ENCODE measurements at regions not wholly inside any gene's neighbourhood (a gene's known extent, or its start where the extent isn't known, plus 50 kb on each side); places are given as distances from the start of the nearest gene placed in this dataset.

- in situ Hi-C loops (cut with HindIII; ENCODE audit: low pct_ligation_motif_present, low sequenced_read_pairs), result no loop called here
- DNase-seq, result no peak
These were observed 153.4 kb upstream of the LRFN2 start for GRCh38 chr6:40740518-40740917.

GRCh38 chr6:40738551-40739193 lies 151.5 kb upstream of the LRFN2 start:
- no peaks in the 10 kb centered on the region for H3K36me3 ChIP-seq (replicated peaks)
- DNase-seq, result no peak
- in situ Hi-C loops (cut with HindIII; ENCODE audit: low pct_ligation_motif_present, low sequenced_read_pairs), result no loop called here
- H3K4me3 ChIP-seq (ENCODE audit: low read depth, low read length), result no peak overlapping the region
- no peak overlapping the region for H3K27ac ChIP-seq
- no peaks in the 10 kb centered on the region for H3K27me3 ChIP-seq (replicated peaks)
- TF ChIP-seq, protein P1, sequence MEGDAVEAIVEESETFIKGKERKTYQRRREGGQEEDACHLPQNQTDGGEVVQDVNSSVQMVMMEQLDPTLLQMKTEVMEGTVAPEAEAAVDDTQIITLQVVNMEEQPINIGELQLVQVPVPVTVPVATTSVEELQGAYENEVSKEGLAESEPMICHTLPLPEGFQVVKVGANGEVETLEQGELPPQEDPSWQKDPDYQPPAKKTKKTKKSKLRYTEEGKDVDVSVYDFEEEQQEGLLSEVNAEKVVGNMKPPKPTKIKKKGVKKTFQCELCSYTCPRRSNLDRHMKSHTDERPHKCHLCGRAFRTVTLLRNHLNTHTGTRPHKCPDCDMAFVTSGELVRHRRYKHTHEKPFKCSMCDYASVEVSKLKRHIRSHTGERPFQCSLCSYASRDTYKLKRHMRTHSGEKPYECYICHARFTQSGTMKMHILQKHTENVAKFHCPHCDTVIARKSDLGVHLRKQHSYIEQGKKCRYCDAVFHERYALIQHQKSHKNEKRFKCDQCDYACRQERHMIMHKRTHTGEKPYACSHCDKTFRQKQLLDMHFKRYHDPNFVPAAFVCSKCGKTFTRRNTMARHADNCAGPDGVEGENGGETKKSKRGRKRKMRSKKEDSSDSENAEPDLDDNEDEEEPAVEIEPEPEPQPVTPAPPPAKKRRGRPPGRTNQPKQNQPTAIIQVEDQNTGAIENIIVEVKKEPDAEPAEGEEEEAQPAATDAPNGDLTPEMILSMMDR (IDR thresholded peaks at IDR 0.05; ENCODE audit: low read depth, low read length, missing control alignments), result no peak

More at GRCh38 chr6:40740518-40740917, 153.4 kb upstream of the LRFN2 start:
- no peak overlapping the region for H3K4me3 ChIP-seq (ENCODE audit: low read depth, low read length)
- TF ChIP-seq, protein P1 (IDR thresholded peaks at IDR 0.05; ENCODE audit: low read depth, low read length, missing control alignments), result no peak
- H3K27ac ChIP-seq, result no peak overlapping the region
- no peaks in the 10 kb centered on the region for H3K27me3 ChIP-seq (replicated peaks)
- no peaks in the 10 kb centered on the region for H3K36me3 ChIP-seq (replicated peaks)

DNA sequence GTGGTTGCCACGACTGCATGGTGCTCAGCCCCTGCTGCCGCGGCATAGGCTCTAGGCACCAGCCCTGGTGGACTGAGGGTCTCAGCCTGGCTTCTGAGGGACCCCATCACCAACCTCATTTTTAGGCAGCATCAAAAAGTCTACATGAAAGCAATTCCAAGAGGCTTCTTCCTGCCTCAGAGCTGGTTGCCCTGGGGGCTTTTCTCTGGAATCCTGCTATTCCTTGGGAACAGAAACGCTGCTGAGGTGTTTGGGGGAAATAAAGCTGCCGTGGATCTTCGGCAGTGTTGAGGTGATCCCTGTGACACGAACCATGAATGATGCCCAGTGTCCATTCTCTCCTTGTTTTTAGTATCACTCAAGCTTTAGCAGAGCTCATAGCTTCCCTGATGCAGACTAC lies 148.4 kb upstream of the LRFN2 start:
- in situ Hi-C loops (cut with HindIII; ENCODE audit: low pct_ligation_motif_present, low sequenced_read_pairs), result no loop called here

GRCh38 chr6:40735121-40735520 lies 148.0 kb upstream of the LRFN2 start:
- in situ Hi-C loops (cut with HindIII; ENCODE audit: low pct_ligation_motif_present, low sequenced_read_pairs), result no loop called here
- Histone ChIP-seq H3K4me3 (ENCODE audit: low read depth, low read length) (no peak overlapping the region), H3K27me3 (replicated peaks) (no peaks in the 10 kb centered on the region), H3K36me3 (replicated peaks) (no peaks in the 10 kb centered on the region), H3K27ac (no peak overlapping the region)
- DNase-seq, result no peak
- TF ChIP-seq, protein P1 (IDR thresholded peaks at IDR 0.05; ENCODE audit: low read depth, low read length, missing control alignments), result no peak

More for the DNA sequence above, 148.4 kb upstream of the LRFN2 start:
- H3K36me3 ChIP-seq (replicated peaks), result no peaks in the 10 kb centered on the region
- no peak overlapping the region for H3K27ac ChIP-seq
- H3K27me3 ChIP-seq (replicated peaks), result no peaks in the 10 kb centered on the region
- no peak overlapping the region for H3K4me3 ChIP-seq (ENCODE audit: low read depth, low read length)
- DNase-seq, result no peak
- TF ChIP-seq, protein P1 (IDR thresholded peaks at IDR 0.05; ENCODE audit: low read depth, low read length, missing control alignments), result no peak

DNA sequence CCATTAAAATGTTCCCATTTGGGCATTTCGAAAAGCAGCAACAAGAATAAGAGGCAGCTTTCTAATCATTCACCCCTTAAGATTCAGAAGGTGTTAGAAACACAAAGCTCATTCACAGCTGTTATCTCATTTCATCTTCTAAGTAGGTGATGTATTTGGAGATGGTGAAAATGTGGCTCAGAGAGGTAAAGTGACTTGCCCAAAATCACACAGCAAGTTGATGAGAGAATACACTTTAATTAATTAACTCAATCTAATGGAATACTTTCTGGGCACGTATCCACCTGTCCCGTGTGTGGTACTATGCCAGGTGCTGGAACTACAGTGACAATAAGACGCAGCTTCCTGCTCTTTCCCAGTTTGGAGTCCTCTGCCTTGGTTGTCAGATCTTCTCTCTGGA lies 147.4 kb upstream of the LRFN2 start:
- no peaks in the 10 kb centered on the region for H3K27me3 ChIP-seq (replicated peaks)
- H3K36me3 ChIP-seq (replicated peaks), result no peaks in the 10 kb centered on the region
- in situ Hi-C loops (cut with HindIII; ENCODE audit: low pct_ligation_motif_present, low sequenced_read_pairs), result no loop called here
- TF ChIP-seq, protein P1 (IDR thresholded peaks at IDR 0.05; ENCODE audit: low read depth, low read length, missing control alignments), result no peak
- no peak overlapping the region for H3K4me3 ChIP-seq (ENCODE audit: low read depth, low read length)
- H3K27ac ChIP-seq, result no peak overlapping the region
- DNase-seq, result no peak

Data from brain microvascular endothelial cell (primary cell).